PFSK-1 (cell line): ENCODE measurements at regions not wholly inside any gene's neighbourhood (a gene's known extent, or its start where the extent isn't known, plus 50 kb on each side); places are given as distances from the start of the nearest gene placed in this dataset.

ENCODE experiments used
- POLR2AphosphoS5 ChIP-seq: IDR thresholded peaks from 2 replicates; pipeline ENCODE4 v1.6.1; 2012; ENCODE audit warnings: low read depth, mild to moderate bottlenecking, control low read depth, low read length, moderate library complexity
- TF ChIP-seq, protein P1 (sequence below), 2 experiments: IDR thresholded peaks; 2 replicates each; pipeline versions ENCODE4 v1.6.1 to v1.8.0; 2011 to 2012; ENCODE audit warnings: low read depth in 2 of 2, low read length in 2 of 2, control low read depth in 1 of 2, inconsistent platforms in 1 of 2, mild to moderate bottlenecking in 1 of 2, moderate library complexity in 1 of 2; ENCODE audit not compliant: insufficient read depth in 1 of 2

GRCh38 chr18:60951091-60951490, 382.1 kb upstream of the CDH20 start:
- no peak for TF ChIP-seq POLR2AphosphoS5
- TF ChIP-seq, protein P1, sequence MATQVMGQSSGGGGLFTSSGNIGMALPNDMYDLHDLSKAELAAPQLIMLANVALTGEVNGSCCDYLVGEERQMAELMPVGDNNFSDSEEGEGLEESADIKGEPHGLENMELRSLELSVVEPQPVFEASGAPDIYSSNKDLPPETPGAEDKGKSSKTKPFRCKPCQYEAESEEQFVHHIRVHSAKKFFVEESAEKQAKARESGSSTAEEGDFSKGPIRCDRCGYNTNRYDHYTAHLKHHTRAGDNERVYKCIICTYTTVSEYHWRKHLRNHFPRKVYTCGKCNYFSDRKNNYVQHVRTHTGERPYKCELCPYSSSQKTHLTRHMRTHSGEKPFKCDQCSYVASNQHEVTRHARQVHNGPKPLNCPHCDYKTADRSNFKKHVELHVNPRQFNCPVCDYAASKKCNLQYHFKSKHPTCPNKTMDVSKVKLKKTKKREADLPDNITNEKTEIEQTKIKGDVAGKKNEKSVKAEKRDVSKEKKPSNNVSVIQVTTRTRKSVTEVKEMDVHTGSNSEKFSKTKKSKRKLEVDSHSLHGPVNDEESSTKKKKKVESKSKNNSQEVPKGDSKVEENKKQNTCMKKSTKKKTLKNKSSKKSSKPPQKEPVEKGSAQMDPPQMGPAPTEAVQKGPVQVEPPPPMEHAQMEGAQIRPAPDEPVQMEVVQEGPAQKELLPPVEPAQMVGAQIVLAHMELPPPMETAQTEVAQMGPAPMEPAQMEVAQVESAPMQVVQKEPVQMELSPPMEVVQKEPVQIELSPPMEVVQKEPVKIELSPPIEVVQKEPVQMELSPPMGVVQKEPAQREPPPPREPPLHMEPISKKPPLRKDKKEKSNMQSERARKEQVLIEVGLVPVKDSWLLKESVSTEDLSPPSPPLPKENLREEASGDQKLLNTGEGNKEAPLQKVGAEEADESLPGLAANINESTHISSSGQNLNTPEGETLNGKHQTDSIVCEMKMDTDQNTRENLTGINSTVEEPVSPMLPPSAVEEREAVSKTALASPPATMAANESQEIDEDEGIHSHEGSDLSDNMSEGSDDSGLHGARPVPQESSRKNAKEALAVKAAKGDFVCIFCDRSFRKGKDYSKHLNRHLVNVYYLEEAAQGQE (IDR thresholded peaks at IDR 0.05; ENCODE audit: insufficient read depth in 1 of 2, low read depth in 2 of 2, low read length in 2 of 2) = no peak
